Esophagus squamous epithelium (tissue), 4 donors: ENCODE measurements at regions not wholly inside any gene's neighbourhood (a gene's known extent, or its start where the extent isn't known, plus 50 kb on each side); places are given as distances from the start of the nearest gene placed in this dataset.

Experiments used
- CTCF ChIP-seq, 6 experiments: fragments of 450-650 bp in 4 of 6; fragments of 200-600 bp in 2 of 6; sonication (generic) in 2 of 6; IDR thresholded peaks; one replicate each; pipeline ENCODE4 v1.5.1; 2016 to 2019; ENCODE audit warnings: antibody characterized with exemption in 6 of 6, mild to moderate bottlenecking in 4 of 6, moderate library complexity in 4 of 6
- POLR2A ChIP-seq, 4 donors: fragments of 450-650 bp; IDR thresholded peaks; one replicate each; pipeline ENCODE4 v1.6.1; 2017; ENCODE audit warnings: antibody characterized with exemption in 4 of 4, mild to moderate bottlenecking in 4 of 4, moderate library complexity in 3 of 4

GRCh38 chr5:17076272-17076671 lies 140.2 kb upstream of the MYO10 start:
- TF ChIP-seq POLR2A (IDR thresholded peaks at IDR 0.05) (no peak), CTCF (IDR thresholded peaks at IDR 0.05) (no peak)
